ENCODE measurements at regions not wholly inside any gene's neighbourhood (a gene's known extent, or its start where the extent isn't known, plus 50 kb on each side); places are given as distances from the start of the nearest gene placed in this dataset.

GRCh38 chr2:196453613-196454047, 185.9 kb upstream of the CCDC150 start:
- TF ChIP-seq CTCF (IDR thresholded peaks at IDR 0.05) (peak in 3 of 7 experiments; percentile 11 to 15 (median 13)), EP300 (IDR thresholded peaks at IDR 0.05) (no peak)

Data from stomach (tissue), 4 donors.